HUES48 (cell line): ENCODE measurements at regions not wholly inside any gene's neighbourhood (a gene's known extent, or its start where the extent isn't known, plus 50 kb on each side); places are given as distances from the start of the nearest gene placed in this dataset.

Experiments
- H3K27ac ChIP-seq: one replicate; pipeline ENCODE4 v1.7.0; 2013; ENCODE audit warnings: low read depth, low read length, inconsistent platforms
- H3K27me3 ChIP-seq: 2 replicates; pipeline ENCODE4 v1.6.1; 2013; ENCODE audit warnings: mild to moderate bottlenecking, low read length; ENCODE audit not compliant: control insufficient read depth, insufficient read depth
- H3K36me3 ChIP-seq: 2 replicates; pipeline ENCODE4 v1.6.1; 2013; ENCODE audit warnings: low read length; ENCODE audit not compliant: control insufficient read depth, insufficient read depth
- H3K4me1 ChIP-seq: 2 replicates; pipeline ENCODE4 v1.6.1; 2013; ENCODE audit warnings: mild to moderate bottlenecking, low read length; ENCODE audit not compliant: control insufficient read depth, insufficient read depth
- H3K4me3 ChIP-seq: 2 replicates; pipeline ENCODE4 v1.5.1; 2013; ENCODE audit warnings: mild to moderate bottlenecking, low read depth, low read length
- H3K9ac ChIP-seq: 2 replicates; pipeline ENCODE4 v1.6.1; 2013; ENCODE audit warnings: mild to moderate bottlenecking, low read depth, low read length, moderate library complexity
- H3K9me3 ChIP-seq: 2 replicates; pipeline ENCODE4 v1.6.1; 2013; ENCODE audit warnings: low read length; ENCODE audit not compliant: control insufficient read depth, insufficient read depth

- Histone ChIP-seq H3K27me3 (no peaks in the 10 kb centered on the region), H3K27ac (no peak overlapping the region), H3K9ac (no peak overlapping the region), H3K9me3 (no peaks in the 10 kb centered on the region), H3K4me3 (no peak overlapping the region), H3K36me3 (no peaks in the 10 kb centered on the region), H3K4me1 (peaks cover 41% of the 10 kb centered on the region)
Measured at GRCh38 chr9:26756881-26757280, 135.7 kb downstream of the CAAP1 start.

DNA sequence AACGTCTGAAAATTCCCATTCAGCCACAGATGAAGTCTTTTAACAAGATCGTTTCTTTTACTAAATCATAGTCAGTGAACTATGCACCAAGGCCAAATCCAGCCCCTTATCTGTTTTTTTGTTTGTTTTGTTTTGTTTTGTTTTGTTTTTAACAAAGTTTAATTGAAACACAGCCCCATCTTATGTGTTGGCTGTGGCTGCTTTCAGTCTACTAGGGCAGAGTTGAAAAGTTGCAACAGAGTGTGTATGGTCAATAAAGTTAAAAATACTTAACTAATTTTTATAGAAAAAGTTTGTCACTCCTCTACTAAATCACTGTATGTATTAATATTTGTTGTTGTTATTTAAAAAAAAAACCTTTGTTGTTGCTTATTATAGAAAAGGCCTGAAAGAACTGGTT lies 137.1 kb downstream of the CAAP1 start:
- no peaks in the 10 kb centered on the region for H3K9me3 ChIP-seq
- peak overlapping the region; percentile 12 for H3K27ac ChIP-seq
- H3K27me3 ChIP-seq = no peaks in the 10 kb centered on the region
- peaks cover 37% of the 10 kb centered on the region for H3K4me1 ChIP-seq
- no peak overlapping the region for H3K4me3 ChIP-seq
- no peaks in the 10 kb centered on the region for H3K36me3 ChIP-seq
- H3K9ac ChIP-seq = no peak overlapping the region

DNA sequence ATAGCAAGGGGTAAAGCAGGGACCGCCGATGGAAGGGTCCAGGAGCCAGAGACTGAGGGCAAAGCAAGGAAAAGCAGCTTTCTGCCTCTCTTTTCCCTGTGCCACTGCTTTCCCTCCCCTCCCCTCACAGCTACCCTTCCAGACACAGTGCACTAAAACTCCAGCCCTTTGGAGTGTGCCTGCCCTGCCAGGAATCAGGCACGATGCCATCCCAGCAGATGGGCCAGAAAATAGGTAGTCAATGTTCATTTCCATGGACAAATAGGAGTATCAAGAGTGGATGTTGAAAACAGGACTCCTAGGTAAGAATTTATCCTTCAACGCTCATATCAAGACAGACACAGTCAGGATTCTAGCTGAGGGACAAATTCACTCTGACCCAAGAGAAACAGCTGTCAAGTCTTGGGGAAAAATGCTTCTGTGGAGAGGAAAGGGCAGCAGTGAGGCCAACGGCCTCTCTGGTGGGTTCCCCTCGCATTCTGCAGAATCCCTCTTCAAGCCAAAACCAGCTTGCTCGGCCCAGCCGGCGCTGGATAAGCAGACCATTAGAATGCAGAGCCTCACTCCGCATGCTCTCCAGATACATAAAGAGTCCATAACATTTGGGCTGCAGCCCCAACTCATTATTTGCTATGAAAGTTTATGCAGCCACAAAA lies 138.0 kb downstream of the CAAP1 start:
- H3K27ac ChIP-seq = no peak overlapping the region
- H3K27me3 ChIP-seq = no peaks in the 10 kb centered on the region
- no peaks in the 10 kb centered on the region for H3K36me3 ChIP-seq
- H3K9me3 ChIP-seq = no peaks in the 10 kb centered on the region
- H3K4me1 ChIP-seq = peaks cover 33% of the 10 kb centered on the region
- no peak overlapping the region for H3K9ac ChIP-seq
- H3K4me3 ChIP-seq = no peak overlapping the region

DNA sequence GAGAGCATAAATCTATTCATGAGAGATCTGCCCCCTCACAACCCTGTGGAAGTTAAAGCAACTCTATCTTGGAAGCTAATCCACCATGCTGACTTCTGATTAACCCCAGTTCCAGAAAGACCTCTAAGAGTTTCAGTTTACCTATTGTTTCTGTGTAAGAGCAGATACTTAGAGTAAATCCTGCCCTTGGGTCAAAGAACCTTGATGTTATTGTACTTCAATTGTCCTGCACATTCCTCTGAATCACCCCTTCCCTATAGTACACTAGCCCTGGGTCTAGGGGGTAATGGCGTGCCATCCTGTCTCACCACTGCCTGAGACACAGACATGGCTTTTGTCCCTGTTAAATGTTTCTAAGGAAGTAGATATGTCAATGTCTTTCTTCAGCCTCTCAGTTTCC lies 138.6 kb downstream of the CAAP1 start:
- Histone ChIP-seq H3K4me1 (peaks cover 28% of the 10 kb centered on the region), H3K27ac (no peak overlapping the region), H3K9me3 (no peaks in the 10 kb centered on the region), H3K4me3 (no peak overlapping the region), H3K27me3 (no peaks in the 10 kb centered on the region), H3K9ac (no peak overlapping the region), H3K36me3 (no peaks in the 10 kb centered on the region)

GRCh38 chr9:26750162-26750561 lies 142.4 kb downstream of the CAAP1 start:
- H3K4me1 ChIP-seq = peaks cover 46% of the 10 kb centered on the region
- H3K27ac ChIP-seq = no peak overlapping the region
- H3K9me3 ChIP-seq = no peaks in the 10 kb centered on the region
- no peak overlapping the region for H3K4me3 ChIP-seq
- H3K9ac ChIP-seq = no peak overlapping the region
- no peaks in the 10 kb centered on the region for H3K36me3 ChIP-seq
- H3K27me3 ChIP-seq = no peaks in the 10 kb centered on the region

DNA sequence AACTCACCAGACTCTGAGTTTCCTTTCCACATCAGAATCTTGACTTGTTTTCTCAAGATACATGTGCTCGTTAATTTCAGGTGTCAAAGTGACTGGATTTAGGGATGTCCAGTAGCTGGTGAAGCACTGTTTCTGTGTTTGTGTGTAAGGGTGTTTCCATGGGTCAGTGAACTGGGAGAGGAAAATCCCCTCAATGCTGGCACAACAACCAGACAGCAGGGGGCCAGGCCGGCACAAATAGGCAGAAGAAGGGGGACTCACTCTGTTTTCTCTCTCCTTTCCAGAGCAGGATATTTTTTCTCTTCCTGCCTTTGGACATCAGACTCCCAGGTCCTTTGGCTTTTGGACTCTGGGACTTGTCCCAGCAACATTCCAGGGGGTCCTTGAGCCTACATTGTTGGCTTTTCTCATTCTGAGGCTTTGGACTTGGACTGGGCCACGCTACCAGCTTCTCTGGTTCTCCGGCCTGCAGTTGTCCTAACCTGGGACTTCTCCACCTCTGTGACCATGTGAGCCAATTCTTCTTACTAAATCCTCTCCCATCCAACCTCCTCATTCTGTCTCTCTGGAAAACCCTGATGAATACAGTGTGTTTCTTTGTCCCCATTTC lies 144.0 kb downstream of the CAAP1 start:
- Histone ChIP-seq H3K27ac (no peak overlapping the region), H3K9ac (no peak overlapping the region), H3K4me3 (no peak overlapping the region), H3K4me1 (peaks cover 40% of the 10 kb centered on the region), H3K27me3 (no peaks in the 10 kb centered on the region), H3K36me3 (no peaks in the 10 kb centered on the region), H3K9me3 (no peaks in the 10 kb centered on the region)

- H3K27ac ChIP-seq = peak overlapping the region; percentile 87
- H3K9ac ChIP-seq = no peak overlapping the region
- peaks cover 49% of the 10 kb centered on the region for H3K4me1 ChIP-seq
Measured at GRCh38 chr9:26747611-26748010, 145.0 kb downstream of the CAAP1 start.

DNA sequence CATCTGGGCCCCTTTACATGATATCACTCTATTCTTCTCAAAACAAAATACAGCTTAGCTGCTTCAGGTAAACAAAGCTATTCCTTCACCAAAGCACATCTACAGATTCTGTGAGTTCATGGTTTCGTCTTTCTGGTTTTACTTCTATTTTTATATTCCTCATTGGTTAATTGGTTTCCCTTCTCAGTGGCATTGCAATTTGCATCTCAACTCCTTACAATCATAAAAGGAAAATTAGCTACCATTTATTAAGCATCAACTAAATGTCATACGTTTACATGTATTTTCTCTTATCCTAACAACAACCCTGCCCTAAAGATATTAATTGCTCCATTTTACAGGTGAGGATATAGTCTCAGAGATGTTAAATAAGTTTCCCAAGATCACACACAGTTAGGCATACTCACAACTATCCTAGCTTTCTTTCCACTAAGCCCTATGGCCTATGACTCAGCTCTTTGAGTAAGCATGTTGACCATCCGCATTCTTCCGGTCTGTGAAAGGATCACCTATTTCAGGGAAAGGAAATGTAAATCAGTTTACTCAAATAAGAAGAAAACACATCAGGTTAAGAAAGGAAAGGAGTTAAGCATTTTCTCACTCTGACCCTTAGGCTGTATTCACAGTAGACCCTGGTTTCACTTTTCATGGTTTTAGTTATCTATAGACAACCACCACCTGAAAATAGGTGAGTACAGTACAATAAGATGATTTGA lies 146.1 kb downstream of the CAAP1 start:
- peak overlapping the region; percentile 87 for H3K27ac ChIP-seq

More at GRCh38 chr9:26747611-26748010, 145.0 kb downstream of the CAAP1 start:
- no peaks in the 10 kb centered on the region for H3K27me3 ChIP-seq
- no peak overlapping the region for H3K4me3 ChIP-seq
- H3K36me3 ChIP-seq = no peaks in the 10 kb centered on the region
- H3K9me3 ChIP-seq = no peaks in the 10 kb centered on the region

DNA sequence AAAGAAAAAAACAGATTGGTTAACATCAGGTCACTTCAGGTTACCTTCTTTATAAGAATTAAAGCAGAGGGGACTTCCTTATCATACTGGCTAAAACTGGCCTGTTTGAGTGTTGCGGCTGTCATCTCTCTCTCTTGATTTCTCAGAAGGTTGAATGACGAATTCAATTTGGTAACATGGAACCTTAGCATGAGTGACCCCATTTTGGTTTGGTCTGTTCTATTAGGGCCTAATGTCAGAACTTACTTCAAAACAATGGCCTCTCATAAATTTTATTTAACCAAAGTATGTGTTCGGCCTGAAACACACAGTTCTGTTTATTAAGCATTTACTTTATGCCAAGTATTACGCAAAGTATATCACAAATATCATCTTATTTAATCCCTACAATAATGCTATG lies 147.5 kb downstream of the CAAP1 start:
- Histone ChIP-seq H3K9ac (no peak overlapping the region), H3K9me3 (no peaks in the 10 kb centered on the region), H3K36me3 (no peaks in the 10 kb centered on the region), H3K4me3 (no peak overlapping the region), H3K4me1 (peaks cover 57% of the 10 kb centered on the region), H3K27me3 (no peaks in the 10 kb centered on the region), H3K27ac (no peak overlapping the region)

More for the DNA sequence above, 146.1 kb downstream of the CAAP1 start:
- Histone ChIP-seq H3K9me3 (no peaks in the 10 kb centered on the region), H3K4me3 (peak overlapping the region; percentile 0; the same call in 1 of the 2 replicates), H3K27me3 (no peaks in the 10 kb centered on the region), H3K4me1 (peaks cover 57% of the 10 kb centered on the region), H3K9ac (peak overlapping the region; percentile 28; the same call in 1 of the 2 replicates), H3K36me3 (no peaks in the 10 kb centered on the region)

GRCh38 chr9:26744191-26744965 lies 148.2 kb downstream of the CAAP1 start:
- H3K4me3 ChIP-seq = no peak overlapping the region
- no peak overlapping the region for H3K9ac ChIP-seq
- H3K4me1 ChIP-seq = peaks cover 57% of the 10 kb centered on the region
- no peak overlapping the region for H3K27ac ChIP-seq
- no peaks in the 10 kb centered on the region for H3K36me3 ChIP-seq
- H3K27me3 ChIP-seq = no peaks in the 10 kb centered on the region
- peaks cover 5% of the 10 kb centered on the region; the same call in 1 of the 2 replicates for H3K9me3 ChIP-seq
